CD4-positive, alpha-beta T cell (primary cell): ENCODE measurements at regions not wholly inside any gene's neighbourhood (a gene's known extent, or its start where the extent isn't known, plus 50 kb on each side); places are given as distances from the start of the nearest gene placed in this dataset.

Experiments
- ATAC-seq: fragments of 200-7000 bp; cut with Tn5 transposase; one replicate; pipeline ENCODE4 v1.10.0; 2022; ENCODE audit warnings: mild to moderate bottlenecking; ENCODE audit not compliant: poor library complexity
- CTCF ChIA-PET: fragments of 350-600 bp; sonication (Branson Sonifier 250); formaldehyde crosslinking; loops from one replicate; lab custom pipeline; 2021; ENCODE audit warnings: antibody characterized with exemption, inconsistent platforms; lab: Charles Lee
- POLR2A ChIA-PET: fragments of 350-600 bp; sonication (Branson Sonifier 250); formaldehyde crosslinking; loops from one replicate; lab custom pipeline; 2021; ENCODE audit warnings: antibody characterized with exemption, inconsistent platforms; lab: Charles Lee
- DNase-seq, 14 experiments: peaks; one replicate each; pipeline ENCODE4 v3.0.0-alpha.2; 2013 to 2020; ENCODE audit warnings: mixed read lengths in 2 of 14
- H3K27ac ChIP-seq, 2 donors: one replicate each; pipeline versions ENCODE4 v1.5.1 to v1.7.0; 2013; ENCODE audit warnings: low read length in 2 of 2, low read depth in 1 of 2, mild to moderate bottlenecking in 1 of 2
- H3K27me3 ChIP-seq, 2 experiments: 1 replicate in 1 of 2; 2 replicates in 1 of 2; pipeline versions ENCODE4 v1.6.1 to v1.7.0; 2013; ENCODE audit warnings: low read length in 2 of 2, control low read depth in 1 of 2, mild to moderate bottlenecking in 1 of 2, moderate library complexity in 1 of 2; ENCODE audit not compliant: insufficient read depth in 2 of 2, control insufficient read depth in 1 of 2
- H3K36me3 ChIP-seq: one replicate; pipeline ENCODE4 v1.6.1; 2013; ENCODE audit warnings: low read length, control low read depth; ENCODE audit not compliant: insufficient read depth
- H3K4me1 ChIP-seq: one replicate; pipeline ENCODE4 v1.6.1; 2013; ENCODE audit warnings: low read length, control low read depth; ENCODE audit not compliant: insufficient read depth
- H3K4me3 ChIP-seq: one replicate; pipeline ENCODE4 v1.5.1; 2013; ENCODE audit warnings: mild to moderate bottlenecking, low read length, moderate library complexity
- H3K9me3 ChIP-seq, 2 experiments: 1 replicate in 1 of 2; 2 replicates in 1 of 2; pipeline versions ENCODE4 v1.6.1 to v1.7.0; 2013; ENCODE audit warnings: low read length in 2 of 2, mild to moderate bottlenecking in 2 of 2, control low read depth in 1 of 2, moderate library complexity in 1 of 2; ENCODE audit not compliant: control insufficient read depth in 1 of 2, insufficient read depth in 1 of 2
- H3K27ac Mint-ChIP-seq: one replicate; pipeline ENCODE4 v1.8.0; 2020; ENCODE audit warnings: mixed read lengths
- H3K27me3 Mint-ChIP-seq: one replicate; pipeline ENCODE4 v1.8.0; 2021; ENCODE audit warnings: mixed read lengths
- H3K36me3 Mint-ChIP-seq: one replicate; pipeline ENCODE4 v1.8.0; 2021; ENCODE audit warnings: low read depth, mixed read lengths
- H3K4me1 Mint-ChIP-seq: one replicate; pipeline ENCODE4 v1.8.0; 2021; ENCODE audit warnings: low read depth, mixed read lengths
- H3K4me3 Mint-ChIP-seq: one replicate; pipeline ENCODE4 v1.8.0; 2020; ENCODE audit warnings: mild to moderate bottlenecking, mixed read lengths
- H3K9me3 Mint-ChIP-seq: one replicate; pipeline ENCODE4 v1.8.0; 2020; ENCODE audit warnings: mixed read lengths
- intact Hi-C, 2 experiments: fragments of 100-400 bp; cut with DNase I in 1 of 2; cut with micrococcal nuclease in 1 of 2; formaldehyde crosslinking; loops; one replicate each; pipeline versions ENCODE4 v1.15.1 to v1.9.0; 2023 to 2025; cut with DNase I, micrococcal nuclease
- TF ChIP-seq, protein P1 (sequence below): fragments of 200-600 bp; IDR thresholded peaks from one replicate; pipeline ENCODE4 v1.8.0; 2022; ENCODE audit warnings: antibody characterized with exemption, mild to moderate bottlenecking

DNA sequence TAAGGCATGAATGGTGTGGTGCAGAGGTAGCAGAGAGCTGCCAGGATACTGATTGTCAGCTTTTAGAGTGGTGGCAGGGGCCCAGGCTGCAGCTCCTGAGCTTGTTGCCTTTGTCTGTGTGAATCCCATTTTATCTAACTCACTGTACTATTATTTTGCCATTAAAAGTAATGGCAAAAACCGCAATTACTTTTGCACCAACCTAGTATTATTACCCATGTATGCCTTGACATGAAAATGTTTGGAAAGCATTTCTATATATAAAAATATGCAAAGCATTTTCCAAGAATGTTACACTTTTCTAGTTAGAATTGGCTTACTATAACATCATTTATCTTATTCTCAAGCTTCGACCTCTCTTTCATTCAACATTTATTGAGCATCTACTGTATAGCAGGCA is 308.1 kb upstream of the MYOCD start:
- ChIA-PET CTCF (no interaction called here), POLR2A (no interaction called here)
- H3K4me3 ChIP-seq, result no peak overlapping the region
- H3K27me3 ChIP-seq, result no peaks in the 10 kb centered on the region
- H3K9me3 ChIP-seq, result peaks cover 0 to 6% of the 10 kb centered on the region in 2 experiments
- Mint-ChIP-seq H3K27ac (no peak overlapping the region), H3K9me3 (peaks cover 12% of the 10 kb centered on the region), H3K27me3 (no peaks in the 10 kb centered on the region), H3K4me3 (no peak overlapping the region), H3K36me3 (no peaks in the 10 kb centered on the region), H3K4me1 (no peaks in the 10 kb centered on the region)
- DNase-seq, result no peak
- H3K27ac ChIP-seq, result no peak overlapping the region
- H3K4me1 ChIP-seq, result no peaks in the 10 kb centered on the region
- intact Hi-C loops, result no loop called here
- no peak for ATAC-seq
- no peaks in the 10 kb centered on the region for H3K36me3 ChIP-seq
- TF ChIP-seq, protein P1, sequence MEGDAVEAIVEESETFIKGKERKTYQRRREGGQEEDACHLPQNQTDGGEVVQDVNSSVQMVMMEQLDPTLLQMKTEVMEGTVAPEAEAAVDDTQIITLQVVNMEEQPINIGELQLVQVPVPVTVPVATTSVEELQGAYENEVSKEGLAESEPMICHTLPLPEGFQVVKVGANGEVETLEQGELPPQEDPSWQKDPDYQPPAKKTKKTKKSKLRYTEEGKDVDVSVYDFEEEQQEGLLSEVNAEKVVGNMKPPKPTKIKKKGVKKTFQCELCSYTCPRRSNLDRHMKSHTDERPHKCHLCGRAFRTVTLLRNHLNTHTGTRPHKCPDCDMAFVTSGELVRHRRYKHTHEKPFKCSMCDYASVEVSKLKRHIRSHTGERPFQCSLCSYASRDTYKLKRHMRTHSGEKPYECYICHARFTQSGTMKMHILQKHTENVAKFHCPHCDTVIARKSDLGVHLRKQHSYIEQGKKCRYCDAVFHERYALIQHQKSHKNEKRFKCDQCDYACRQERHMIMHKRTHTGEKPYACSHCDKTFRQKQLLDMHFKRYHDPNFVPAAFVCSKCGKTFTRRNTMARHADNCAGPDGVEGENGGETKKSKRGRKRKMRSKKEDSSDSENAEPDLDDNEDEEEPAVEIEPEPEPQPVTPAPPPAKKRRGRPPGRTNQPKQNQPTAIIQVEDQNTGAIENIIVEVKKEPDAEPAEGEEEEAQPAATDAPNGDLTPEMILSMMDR, result no peak

DNA sequence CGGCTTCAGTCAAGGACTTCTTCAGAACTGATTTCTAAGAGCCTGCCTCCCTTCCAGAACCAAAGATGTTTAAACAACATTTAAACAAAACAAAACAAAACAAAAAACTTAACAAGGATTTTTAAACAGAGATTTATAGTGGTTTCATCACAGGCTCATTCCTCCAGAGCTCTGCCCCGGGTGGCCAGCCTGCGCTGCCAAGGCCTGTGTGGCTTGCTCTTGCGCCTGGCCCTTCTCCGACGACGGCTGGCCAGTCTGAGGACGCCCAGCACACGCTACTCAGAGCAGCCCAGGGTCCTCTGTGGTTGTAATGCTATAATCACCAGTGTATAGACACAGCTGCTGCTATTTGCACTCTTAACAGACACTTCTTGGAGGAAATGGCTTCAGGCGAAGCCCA is 307.2 kb upstream of the MYOCD start:
- DNase-seq (no peak), ATAC-seq (no peak)
- H3K4me1 Mint-ChIP-seq, result no peaks in the 10 kb centered on the region
- H3K27ac ChIP-seq, result no peak overlapping the region
- H3K4me3 ChIP-seq, result no peak overlapping the region
- intact Hi-C loops, result no loop called here
- CTCF ChIA-PET, result no interaction called here
- no peak overlapping the region for H3K4me3 Mint-ChIP-seq
- H3K27ac Mint-ChIP-seq, result no peak overlapping the region
- POLR2A ChIA-PET, result no interaction called here
- H3K4me1 ChIP-seq, result no peaks in the 10 kb centered on the region
- no peaks in the 10 kb centered on the region for H3K27me3 Mint-ChIP-seq
- peaks cover 12% of the 10 kb centered on the region for H3K9me3 Mint-ChIP-seq
- no peaks in the 10 kb centered on the region for H3K36me3 Mint-ChIP-seq
- H3K27me3 ChIP-seq, result no peaks in the 10 kb centered on the region
- H3K36me3 ChIP-seq, result no peaks in the 10 kb centered on the region
- TF ChIP-seq, protein P1, result no peak
- peaks cover 0 to 4% of the 10 kb centered on the region in 2 experiments for H3K9me3 ChIP-seq

DNA sequence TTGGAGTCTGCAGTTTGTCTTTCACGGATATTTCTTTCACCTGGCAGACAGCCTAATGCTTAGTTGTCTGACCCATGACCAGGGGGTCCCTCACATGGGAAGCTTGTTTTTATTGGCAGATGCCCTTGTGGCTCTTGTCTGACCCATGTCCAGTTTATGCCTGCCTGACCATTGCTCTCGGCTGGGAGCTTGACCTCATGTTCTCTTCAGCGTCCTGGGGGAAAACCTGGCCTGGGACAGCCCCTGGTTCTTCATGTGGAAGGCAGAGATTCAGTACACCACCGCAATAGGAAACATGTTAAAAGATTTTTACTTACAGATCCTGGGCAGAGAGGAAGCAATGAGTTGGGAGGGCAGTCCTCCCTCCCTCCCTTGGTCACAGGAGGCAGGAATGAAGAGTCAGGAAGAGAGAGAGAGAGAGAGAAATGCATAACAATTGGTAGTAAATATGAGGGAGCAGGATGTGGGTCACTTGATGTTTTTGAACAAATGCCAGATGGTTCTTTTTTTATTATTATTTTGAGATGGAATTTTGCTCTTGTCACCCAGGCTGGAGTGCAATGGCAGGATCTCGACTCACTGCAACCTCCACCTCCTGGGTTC is 302.7 kb upstream of the MYOCD start:
- ChIA-PET CTCF (no interaction called here), POLR2A (no interaction called here)
- H3K27ac Mint-ChIP-seq, result no peak overlapping the region
- Histone ChIP-seq H3K9me3 (peaks cover 0 to 6% of the 10 kb centered on the region in 2 experiments), H3K4me1 (no peaks in the 10 kb centered on the region), H3K27ac (no peak overlapping the region), H3K36me3 (no peaks in the 10 kb centered on the region), H3K27me3 (no peaks in the 10 kb centered on the region), H3K4me3 (no peak overlapping the region)
- no peak for ATAC-seq
- TF ChIP-seq, protein P1, result no peak
- H3K27me3 Mint-ChIP-seq, result no peaks in the 10 kb centered on the region
- no peak overlapping the region for H3K4me3 Mint-ChIP-seq
- H3K4me1 Mint-ChIP-seq, result no peaks in the 10 kb centered on the region
- DNase-seq, result no peak
- no peaks in the 10 kb centered on the region for H3K36me3 Mint-ChIP-seq
- intact Hi-C loops, result no loop called here
- H3K9me3 Mint-ChIP-seq, result peaks cover 16% of the 10 kb centered on the region
